Naive thymus-derived CD4-positive, alpha-beta T cell (primary cell): ENCODE measurements at regions not wholly inside any gene's neighbourhood (a gene's known extent, or its start where the extent isn't known, plus 50 kb on each side); places are given as distances from the start of the nearest gene placed in this dataset.

Experiments
- ATAC-seq: fragments of 150-1000 bp; cut with Tn5 transposase; 2 replicates; pipeline ENCODE4 v1.10.0; 2021; ENCODE audit warnings: mild to moderate bottlenecking, moderate library complexity
- CTCF ChIA-PET: fragments of 350-600 bp; sonication (Branson Sonifier 250); formaldehyde crosslinking; loops from one replicate; lab custom pipeline; 2021; ENCODE audit warnings: antibody characterized with exemption; lab: Charles Lee
- POLR2A ChIA-PET: fragments of 350-600 bp; sonication (Branson Sonifier 250); formaldehyde crosslinking; loops from one replicate; lab custom pipeline; 2021; ENCODE audit warnings: antibody characterized with exemption, inconsistent platforms; lab: Charles Lee
- DNase-seq, 9 donors: peaks; one replicate each; pipeline versions ENCODE4 v3.0.0 to v3.0.0-alpha.2; 2020 to 2022; ENCODE audit warnings: mixed read lengths in 1 of 9
- H3K27ac ChIP-seq: one replicate; pipeline ENCODE4 v1.7.0; 2013; ENCODE audit warnings: mild to moderate bottlenecking, low read depth, low read length, moderate library complexity
- H3K27me3 ChIP-seq, 2 donors: one replicate each; pipeline ENCODE4 v1.7.0; 2013; ENCODE audit warnings: low read length in 2 of 2, mild to moderate bottlenecking in 2 of 2, moderate library complexity in 2 of 2; ENCODE audit not compliant: control insufficient read depth in 2 of 2, insufficient read depth in 2 of 2
- H3K36me3 ChIP-seq, 3 experiments: 1 replicate in 2 of 3; 2 replicates in 1 of 3; pipeline ENCODE4 v1.7.0; 2013; ENCODE audit warnings: low read length in 3 of 3, mild to moderate bottlenecking in 3 of 3, moderate library complexity in 1 of 3; ENCODE audit not compliant: insufficient read depth in 3 of 3, control insufficient read depth in 2 of 3
- H3K4me1 ChIP-seq, 2 donors: one replicate each; pipeline ENCODE4 v1.7.0; 2013; ENCODE audit warnings: low read length in 2 of 2, mild to moderate bottlenecking in 2 of 2, moderate library complexity in 1 of 2; ENCODE audit not compliant: control insufficient read depth in 2 of 2, insufficient read depth in 2 of 2
- H3K4me3 ChIP-seq: 2 replicates; pipeline ENCODE4 v1.7.0; 2013; ENCODE audit warnings: mild to moderate bottlenecking, low read length
- H3K9me3 ChIP-seq, 3 experiments: 1 replicate in 2 of 3; 2 replicates in 1 of 3; pipeline ENCODE4 v1.7.0; 2013; ENCODE audit warnings: low read length in 3 of 3; ENCODE audit not compliant: control insufficient read depth in 2 of 3
- H3K27ac Mint-ChIP-seq, 9 donors: one replicate each; pipeline ENCODE4 v1.8.0; 2020 to 2022; ENCODE audit warnings: mixed read lengths in 9 of 9, mild to moderate bottlenecking in 8 of 9, moderate library complexity in 5 of 9, inconsistent platforms in 2 of 9
- H3K27me3 Mint-ChIP-seq, 5 donors: one replicate each; pipeline ENCODE4 v1.8.0; 2021 to 2022; ENCODE audit warnings: mixed read lengths in 5 of 5, mild to moderate bottlenecking in 1 of 5
- H3K36me3 Mint-ChIP-seq, 5 donors: one replicate each; pipeline ENCODE4 v1.8.0; 2020 to 2022; ENCODE audit warnings: mixed read lengths in 5 of 5, mild to moderate bottlenecking in 3 of 5, inconsistent platforms in 1 of 5
- H3K4me1 Mint-ChIP-seq, 7 donors: one replicate each; pipeline ENCODE4 v1.8.0; 2020 to 2022; ENCODE audit warnings: mixed read lengths in 7 of 7, mild to moderate bottlenecking in 3 of 7, inconsistent platforms in 1 of 7
- H3K4me3 Mint-ChIP-seq, 10 donors: one replicate each; pipeline ENCODE4 v1.8.0; 2020 to 2022; ENCODE audit warnings: mild to moderate bottlenecking in 10 of 10, mixed read lengths in 10 of 10, moderate library complexity in 6 of 10, inconsistent platforms in 2 of 10
- H3K9me3 Mint-ChIP-seq, 11 donors: one replicate each; pipeline ENCODE4 v1.8.0; 2020 to 2022; ENCODE audit warnings: mixed read lengths in 11 of 11, mild to moderate bottlenecking in 4 of 11, inconsistent platforms in 1 of 11, moderate library complexity in 1 of 11
- intact Hi-C, 2 donors: fragments of 100-400 bp; cut with micrococcal nuclease; formaldehyde crosslinking; loops; one replicate each; pipeline ENCODE4 v1.15.1; 2023

DNA sequence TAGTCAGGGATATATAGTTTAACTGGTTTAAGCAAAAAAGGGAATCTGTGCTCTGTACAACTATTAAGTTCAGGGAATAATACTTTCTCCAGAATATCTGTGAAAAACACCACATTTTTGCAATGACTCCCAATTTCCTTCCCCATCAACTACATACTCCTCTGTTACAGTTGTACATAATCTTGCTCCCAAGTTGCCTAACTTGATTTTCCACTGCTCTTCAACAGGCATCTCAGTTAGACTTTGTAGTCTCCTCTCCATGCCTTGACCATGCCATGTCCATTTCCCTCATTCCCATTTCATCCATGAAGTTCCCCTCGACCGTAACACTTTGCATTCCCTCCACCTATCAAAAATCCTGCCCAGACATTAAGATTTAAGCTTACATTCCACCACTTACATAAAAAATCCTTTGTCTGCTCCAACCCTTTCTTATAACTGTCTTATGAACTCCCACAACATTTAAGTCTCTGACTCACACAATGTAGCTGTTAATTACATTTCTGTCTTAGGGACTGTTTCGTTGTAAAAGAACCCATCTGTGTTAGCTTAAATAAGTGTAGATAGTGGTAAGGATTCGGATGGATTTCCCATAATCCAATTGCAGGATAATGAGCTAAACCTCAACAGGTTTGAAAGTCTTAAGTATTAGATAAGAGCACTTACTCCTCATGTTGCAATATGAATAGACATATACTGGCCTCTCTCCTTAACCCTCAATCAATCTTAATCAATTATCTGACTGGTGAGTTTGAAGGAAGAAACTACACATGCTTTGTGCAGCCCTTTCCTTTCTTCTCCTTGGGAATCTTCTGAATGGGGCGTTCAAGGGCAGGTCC is 156.5 kb downstream of the PAWR start:
- no peaks in the 10 kb centered on the region for H3K27me3 Mint-ChIP-seq
- H3K4me1 ChIP-seq = no peaks in the 10 kb centered on the region
- DNase-seq = no peak
- H3K27ac Mint-ChIP-seq = no peak overlapping the region
- no peaks in the 10 kb centered on the region for H3K4me1 Mint-ChIP-seq
- intact Hi-C loops = no loop called here
- ChIA-PET CTCF (no interaction called here), POLR2A (no interaction called here)
- H3K36me3 ChIP-seq = no peaks in the 10 kb centered on the region
- H3K27me3 ChIP-seq = no peaks in the 10 kb centered on the region
- no peak overlapping the region for H3K4me3 Mint-ChIP-seq
- H3K36me3 Mint-ChIP-seq = no peaks in the 10 kb centered on the region
- ATAC-seq = no peak
- H3K27ac ChIP-seq = no peak overlapping the region
- H3K4me3 ChIP-seq = no peak overlapping the region
- H3K9me3 Mint-ChIP-seq = peaks cover 0 to 3% (median 0%) of the 10 kb centered on the region in 11 donors
- no peaks in the 10 kb centered on the region for H3K9me3 ChIP-seq

- no peak for ATAC-seq
- H3K36me3 Mint-ChIP-seq = no peaks in the 10 kb centered on the region
- no peak overlapping the region for H3K27ac Mint-ChIP-seq
These were observed 157.9 kb downstream of the PAWR start for GRCh38 chr12:79532907-79533288.

DNA sequence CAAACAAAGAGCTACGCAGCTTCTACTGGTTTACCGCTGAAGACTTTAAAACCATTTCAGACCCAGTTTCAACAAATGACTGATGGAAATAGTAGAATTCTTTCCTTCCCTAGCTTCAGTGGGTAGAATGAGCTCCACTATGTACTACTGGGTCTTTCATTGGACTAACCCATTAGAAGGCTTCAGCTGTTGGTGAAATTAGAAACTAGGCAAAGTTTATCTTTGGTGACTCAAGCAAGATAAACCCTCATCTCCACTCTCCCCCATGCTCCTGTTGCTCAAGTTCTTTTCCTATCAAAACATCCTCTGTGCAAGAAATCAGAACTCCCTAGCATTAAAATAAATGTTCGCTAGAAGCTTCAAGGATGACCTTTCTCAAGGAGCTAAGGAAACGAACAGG is 159.2 kb downstream of the PAWR start:
- peaks cover 0 to 2% (median 0%) of the 10 kb centered on the region in 11 donors for H3K9me3 Mint-ChIP-seq
- H3K4me1 Mint-ChIP-seq = no peaks in the 10 kb centered on the region
- H3K36me3 Mint-ChIP-seq = no peaks in the 10 kb centered on the region
- H3K36me3 ChIP-seq = no peaks in the 10 kb centered on the region
- no peaks in the 10 kb centered on the region for H3K27me3 ChIP-seq
- H3K4me3 ChIP-seq = no peak overlapping the region
- no peak overlapping the region for H3K27ac Mint-ChIP-seq
- H3K27me3 Mint-ChIP-seq = no peaks in the 10 kb centered on the region
- POLR2A ChIA-PET = no interaction called here
- no peaks in the 10 kb centered on the region for H3K9me3 ChIP-seq
- H3K4me1 ChIP-seq = no peaks in the 10 kb centered on the region
- CTCF ChIA-PET = no interaction called here
- DNase-seq = no peak
- ATAC-seq = no peak
- intact Hi-C loops = no loop called here
- no peak overlapping the region for H3K27ac ChIP-seq
- H3K4me3 Mint-ChIP-seq = no peak overlapping the region

More at GRCh38 chr12:79532907-79533288, 157.9 kb downstream of the PAWR start:
- Histone ChIP-seq H3K36me3 (no peaks in the 10 kb centered on the region), H3K4me1 (no peaks in the 10 kb centered on the region), H3K4me3 (no peak overlapping the region), H3K9me3 (no peaks in the 10 kb centered on the region), H3K27me3 (no peaks in the 10 kb centered on the region), H3K27ac (no peak overlapping the region)
- DNase-seq = no peak
- ChIA-PET POLR2A (no interaction called here), CTCF (no interaction called here)
- Mint-ChIP-seq H3K27me3 (no peaks in the 10 kb centered on the region), H3K4me3 (no peak overlapping the region), H3K4me1 (no peaks in the 10 kb centered on the region), H3K9me3 (peaks cover 0 to 2% (median 0%) of the 10 kb centered on the region in 11 donors)
- intact Hi-C loops = no loop called here

- POLR2A ChIA-PET = no interaction called here
- H3K36me3 ChIP-seq = no peaks in the 10 kb centered on the region
- intact Hi-C loops = no loop called here
- no peaks in the 10 kb centered on the region for H3K4me1 ChIP-seq
- ATAC-seq (no peak), DNase-seq (no peak)
- no peaks in the 10 kb centered on the region for H3K9me3 ChIP-seq
- Mint-ChIP-seq H3K27me3 (peaks cover 0 to 3% (median 0%) of the 10 kb centered on the region in 5 donors), H3K27ac (no peak overlapping the region), H3K36me3 (no peaks in the 10 kb centered on the region), H3K4me1 (no peaks in the 10 kb centered on the region), H3K9me3 (peaks cover 0 to 2% (median 0%) of the 10 kb centered on the region in 11 donors), H3K4me3 (no peak overlapping the region)
- no peak overlapping the region for H3K4me3 ChIP-seq
- CTCF ChIA-PET = no interaction called here
- no peak overlapping the region for H3K27ac ChIP-seq
- H3K27me3 ChIP-seq = no peaks in the 10 kb centered on the region
These were observed 163.3 kb downstream of the PAWR start for GRCh38 chr12:79527473-79527872.

DNA sequence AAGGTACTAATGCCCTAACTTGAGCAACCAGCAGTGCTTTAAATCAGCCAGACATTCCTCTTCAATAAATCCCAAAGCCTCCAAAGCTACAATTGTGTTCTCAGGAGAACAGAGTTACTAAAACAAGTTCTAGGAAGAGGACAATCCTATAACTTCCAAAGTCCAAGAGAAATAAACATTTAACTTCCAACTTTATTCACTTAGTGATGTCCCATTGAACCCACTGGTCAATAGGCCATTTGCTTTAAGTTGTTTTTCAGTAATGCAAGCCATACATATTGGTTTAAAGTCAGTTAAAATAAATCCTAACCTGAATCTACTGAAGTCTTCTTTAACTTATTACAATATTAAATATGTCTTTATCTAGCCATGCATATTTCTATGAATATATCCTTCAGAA is 165.4 kb downstream of the PAWR start:
- Mint-ChIP-seq H3K27ac (no peak overlapping the region), H3K9me3 (peaks cover 0 to 2% (median 0%) of the 10 kb centered on the region in 11 donors), H3K36me3 (no peaks in the 10 kb centered on the region), H3K27me3 (peaks cover 0 to 3% (median 0%) of the 10 kb centered on the region in 5 donors), H3K4me3 (no peak overlapping the region), H3K4me1 (no peaks in the 10 kb centered on the region)
- Histone ChIP-seq H3K36me3 (no peaks in the 10 kb centered on the region), H3K27me3 (no peaks in the 10 kb centered on the region), H3K4me3 (no peak overlapping the region), H3K9me3 (no peaks in the 10 kb centered on the region), H3K27ac (no peak overlapping the region), H3K4me1 (no peaks in the 10 kb centered on the region)
- POLR2A ChIA-PET = no interaction called here
- DNase-seq (no peak), ATAC-seq (no peak)
- CTCF ChIA-PET = no interaction called here
- intact Hi-C loops = no loop called here

GRCh38 chr12:79524507-79525148 is 166.1 kb downstream of the PAWR start:
- intact Hi-C loops = no loop called here
- no peak overlapping the region for H3K4me3 ChIP-seq
- ATAC-seq = no peak
- no peak for DNase-seq
- ChIA-PET CTCF (no interaction called here), POLR2A (no interaction called here)
- no peaks in the 10 kb centered on the region for H3K27me3 ChIP-seq
- no peaks in the 10 kb centered on the region for H3K36me3 Mint-ChIP-seq
- peaks cover 0 to 2% (median 0%) of the 10 kb centered on the region in 11 donors for H3K9me3 Mint-ChIP-seq
- H3K27ac Mint-ChIP-seq = no peak overlapping the region
- H3K27ac ChIP-seq = no peak overlapping the region
- H3K4me1 Mint-ChIP-seq = no peaks in the 10 kb centered on the region
- no peaks in the 10 kb centered on the region for H3K9me3 ChIP-seq
- no peak overlapping the region for H3K4me3 Mint-ChIP-seq
- H3K36me3 ChIP-seq = no peaks in the 10 kb centered on the region
- no peaks in the 10 kb centered on the region for H3K4me1 ChIP-seq
- peaks cover 0 to 3% (median 0%) of the 10 kb centered on the region in 5 donors for H3K27me3 Mint-ChIP-seq

DNA sequence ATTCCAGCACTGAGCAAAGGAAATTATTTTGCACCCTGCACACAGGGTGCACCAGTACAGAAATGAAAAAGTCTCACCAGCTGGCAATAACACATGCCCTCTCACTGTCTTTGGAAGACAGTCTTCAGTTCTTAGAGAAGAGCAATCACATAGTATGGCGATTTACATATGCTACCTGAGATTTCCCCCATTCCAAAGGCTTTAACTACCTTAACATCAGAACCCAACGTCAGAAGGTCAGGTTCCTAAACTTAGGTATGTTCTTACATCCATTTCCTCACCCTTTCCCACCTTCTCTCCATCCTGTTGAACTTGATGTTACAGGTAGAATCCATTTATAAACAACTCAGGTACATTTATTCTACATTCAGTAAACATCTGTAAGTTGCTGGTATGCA is 167.8 kb downstream of the PAWR start:
- H3K36me3 Mint-ChIP-seq = no peaks in the 10 kb centered on the region
- Histone ChIP-seq H3K4me3 (no peak overlapping the region), H3K36me3 (no peaks in the 10 kb centered on the region), H3K9me3 (no peaks in the 10 kb centered on the region), H3K4me1 (no peaks in the 10 kb centered on the region), H3K27me3 (no peaks in the 10 kb centered on the region), H3K27ac (no peak overlapping the region)
- ATAC-seq (no peak), DNase-seq (no peak)
- no peak overlapping the region for H3K4me3 Mint-ChIP-seq
- no peak overlapping the region for H3K27ac Mint-ChIP-seq
- H3K4me1 Mint-ChIP-seq = no peaks in the 10 kb centered on the region
- no peaks in the 10 kb centered on the region for H3K9me3 Mint-ChIP-seq
- CTCF ChIA-PET = no interaction called here
- intact Hi-C loops = no loop called here
- peaks cover 0 to 3% (median 0%) of the 10 kb centered on the region in 5 donors for H3K27me3 Mint-ChIP-seq
- POLR2A ChIA-PET = no interaction called here
